RPMI8226 (cell line): ENCODE measurements at regions not wholly inside any gene's neighbourhood (a gene's known extent, or its start where the extent isn't known, plus 50 kb on each side); places are given as distances from the start of the nearest gene placed in this dataset.

Source experiments
- DNase-seq: peaks from one replicate; pipeline ENCODE4 v3.0.0-alpha.2; 2015

- DNase-seq: no peak
Observed at GRCh38 chr20:56175884-56176283, 72.6 kb upstream of the MC3R start.

- no peak for DNase-seq
Observed at GRCh38 chr20:56178219-56178618, 70.3 kb upstream of the MC3R start.

GRCh38 chr20:56179051-56179450 is 69.5 kb upstream of the MC3R start:
- DNase-seq: no peak

GRCh38 chr20:56181583-56181982 is 66.9 kb upstream of the MC3R start:
- DNase-seq: no peak

DNA sequence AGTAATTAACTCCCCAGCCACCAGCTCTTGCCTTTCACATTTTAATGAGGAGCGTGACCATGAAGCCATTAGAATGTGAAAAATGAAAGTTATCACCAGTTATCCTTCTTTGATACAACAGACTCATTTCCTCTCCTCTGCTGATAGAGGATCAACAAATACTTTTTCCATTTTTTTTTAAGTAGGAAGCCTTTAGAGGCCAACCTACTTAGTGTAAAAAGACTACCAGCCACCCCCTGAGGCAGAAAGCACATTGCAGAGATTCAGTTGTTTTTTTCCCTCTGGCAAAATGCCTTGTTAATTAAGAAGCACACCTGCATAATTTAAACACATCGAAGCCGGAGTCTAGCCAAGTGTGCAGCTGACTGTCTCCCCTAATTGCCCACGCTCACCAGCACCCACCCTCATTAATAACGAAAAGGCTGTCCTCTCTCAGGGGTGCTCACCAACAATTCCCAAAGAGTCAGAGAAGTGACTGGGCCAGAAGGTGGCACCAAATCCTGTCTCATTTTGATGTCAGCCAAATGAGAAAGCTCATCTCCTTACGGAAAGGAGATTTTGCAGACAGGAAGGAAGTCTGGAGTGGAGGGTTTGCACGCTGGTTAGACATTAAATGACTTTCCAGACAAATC is 60.9 kb upstream of the MC3R start:
- peak; percentile 11 for DNase-seq

DNA sequence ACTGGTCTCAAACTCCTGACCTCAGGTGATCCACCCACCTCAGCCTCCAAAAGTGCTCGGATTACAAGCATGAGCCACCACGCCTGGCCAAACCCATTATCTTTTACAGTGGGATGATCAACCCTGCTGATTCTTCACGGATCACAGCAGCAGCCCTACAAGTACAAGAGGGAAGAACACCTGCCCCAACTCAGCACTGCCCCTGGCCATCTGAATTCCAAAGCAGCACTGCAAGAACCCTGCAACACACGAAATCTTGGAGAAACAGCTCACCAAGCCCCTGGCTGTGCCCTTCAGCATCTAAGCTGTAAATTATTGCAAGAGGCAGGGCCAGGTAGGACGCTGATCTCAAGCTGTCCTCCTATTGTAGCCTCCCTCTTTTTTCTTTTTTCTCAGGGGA is 54.5 kb upstream of the MC3R start:
- no peak for DNase-seq

GRCh38 chr20:56195946-56196345 is 52.6 kb upstream of the MC3R start:
- DNase-seq: no peak
